Bone marrow (tissue), 2 donors: ENCODE measurements at regions not wholly inside any gene's neighbourhood (a gene's known extent, or its start where the extent isn't known, plus 50 kb on each side); places are given as distances from the start of the nearest gene placed in this dataset.

Source experiments
- DNase-seq, 2 donors: peaks; one replicate each; lab custom pipeline; 2025; lab: John Stamatoyannopoulos, UW

DNA sequence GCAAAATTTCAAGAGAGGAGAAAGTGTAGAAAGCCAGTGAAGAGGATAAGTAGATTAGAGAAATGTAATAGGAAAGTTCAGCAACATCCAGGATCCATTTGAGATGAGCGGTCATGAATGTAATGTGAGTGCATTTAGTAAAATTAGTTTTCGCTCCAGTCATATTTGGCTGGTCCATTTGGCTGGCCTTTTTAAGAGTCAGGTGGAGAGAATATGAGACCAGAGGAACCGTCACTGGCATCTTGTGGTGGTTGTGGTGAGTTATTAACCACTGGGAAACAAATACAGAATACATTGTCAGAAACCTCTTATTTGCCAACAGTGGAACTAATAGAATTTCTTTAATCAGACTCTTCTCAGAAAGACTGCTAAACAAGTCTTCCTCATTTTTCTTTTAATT, 1064.3 kb upstream of the CDH2 start:
- DNase-seq: no peak

DNA sequence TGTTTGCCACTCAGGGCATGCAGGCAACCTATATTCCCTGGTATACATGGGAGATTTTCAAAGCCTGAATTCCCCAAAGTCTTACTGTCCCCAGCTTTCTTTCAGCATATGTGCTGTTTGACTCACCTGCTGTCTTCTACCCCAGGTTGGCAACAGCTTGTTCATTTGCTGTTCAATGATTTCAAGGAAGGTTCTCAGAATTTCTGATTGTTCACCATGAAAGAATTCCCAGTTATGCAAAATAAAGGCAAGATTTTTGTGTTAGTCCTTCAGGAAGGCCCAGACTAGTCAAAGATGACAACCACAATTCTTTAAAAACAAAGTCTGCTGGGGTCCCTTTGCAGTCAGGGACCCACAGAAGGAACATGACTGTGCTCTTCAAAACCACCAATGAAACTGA, 1057.8 kb upstream of the CDH2 start:
- DNase-seq: no peak

DNA sequence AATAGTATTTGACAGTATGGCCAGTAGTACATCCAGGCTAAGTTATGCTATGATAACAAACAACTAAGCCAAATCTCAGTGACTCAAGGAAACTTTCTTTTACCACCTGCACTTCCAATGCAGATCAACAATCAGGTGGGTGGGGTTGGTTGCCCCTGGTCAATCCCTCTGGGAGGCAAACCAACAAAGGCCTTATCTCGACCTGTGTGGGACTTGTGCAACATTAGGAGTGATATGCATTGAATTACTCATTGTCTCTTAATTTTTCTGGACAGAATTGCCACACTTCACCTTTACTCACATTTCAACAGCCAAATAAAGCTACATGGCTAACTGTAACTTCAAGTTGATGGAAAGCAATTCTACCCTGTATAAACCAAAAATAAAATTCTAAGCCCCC, 1049.3 kb upstream of the CDH2 start:
- no peak for DNase-seq

GRCh38 chr18:29225351-29225750, 1048.4 kb upstream of the CDH2 start:
- no peak for DNase-seq

DNA sequence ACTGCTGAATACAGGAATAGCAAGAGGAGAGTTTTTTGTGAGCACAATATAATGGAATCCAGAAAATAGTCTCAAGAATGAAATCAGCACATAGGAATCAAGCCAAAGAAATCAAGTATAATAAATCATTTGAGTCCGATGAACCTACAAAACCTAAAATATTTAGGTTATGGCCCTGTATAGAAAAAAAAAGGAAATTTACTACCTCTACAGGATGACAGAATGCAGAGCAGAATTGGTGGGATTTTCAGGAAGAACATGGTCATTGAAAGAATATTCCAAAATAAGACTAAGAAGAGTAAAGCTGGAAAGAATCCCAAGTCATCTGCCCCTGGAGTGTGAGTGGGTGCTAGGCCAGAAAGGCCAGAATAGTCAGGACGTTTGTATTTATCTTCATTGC, 1041.2 kb upstream of the CDH2 start:
- DNase-seq: no peak

GRCh38 chr18:29217124-29217915, 1040.4 kb upstream of the CDH2 start:
- DNase-seq: no peak

- no peak for DNase-seq
These were observed 1021.9 kb upstream of the CDH2 start for GRCh38 chr18:29198834-29199233.

DNA sequence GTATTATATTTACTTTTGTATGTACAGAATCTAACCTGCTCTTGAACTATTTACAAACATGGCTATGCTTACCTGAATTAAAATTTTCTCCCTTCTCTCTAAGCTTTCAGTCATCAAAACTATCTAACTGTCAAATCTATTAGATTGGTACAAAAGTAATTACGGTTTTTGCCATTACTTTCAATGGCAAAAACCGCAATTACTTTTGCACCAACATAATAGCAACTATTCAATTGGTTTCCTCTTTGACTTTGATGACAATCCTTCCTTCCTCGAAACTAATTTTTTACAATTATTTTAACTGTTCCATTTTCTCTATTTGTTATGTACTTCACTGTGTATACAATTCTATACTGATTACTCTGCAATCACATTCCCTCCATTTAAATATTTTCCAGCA, 1019.4 kb upstream of the CDH2 start:
- no peak for DNase-seq

DNA sequence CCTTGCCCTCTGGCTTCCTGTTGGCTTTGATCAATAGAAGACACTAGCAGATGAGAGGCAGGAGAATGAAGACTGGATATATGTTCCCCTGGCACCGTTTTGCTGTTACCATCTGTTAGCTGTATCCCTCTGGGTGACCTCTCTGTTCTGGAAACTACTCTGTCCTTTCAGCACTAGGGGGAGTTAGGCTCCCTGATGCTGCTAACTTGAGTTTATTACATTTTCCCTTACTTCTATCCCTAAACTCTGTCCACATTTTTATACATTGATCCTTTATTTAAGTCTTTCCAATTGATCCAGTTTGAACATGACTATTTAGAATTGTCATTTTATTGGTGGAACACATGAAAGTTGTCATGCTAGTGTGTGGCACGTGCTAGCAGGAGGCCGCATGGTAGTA, 1014.3 kb upstream of the CDH2 start:
- no peak for DNase-seq

DNA sequence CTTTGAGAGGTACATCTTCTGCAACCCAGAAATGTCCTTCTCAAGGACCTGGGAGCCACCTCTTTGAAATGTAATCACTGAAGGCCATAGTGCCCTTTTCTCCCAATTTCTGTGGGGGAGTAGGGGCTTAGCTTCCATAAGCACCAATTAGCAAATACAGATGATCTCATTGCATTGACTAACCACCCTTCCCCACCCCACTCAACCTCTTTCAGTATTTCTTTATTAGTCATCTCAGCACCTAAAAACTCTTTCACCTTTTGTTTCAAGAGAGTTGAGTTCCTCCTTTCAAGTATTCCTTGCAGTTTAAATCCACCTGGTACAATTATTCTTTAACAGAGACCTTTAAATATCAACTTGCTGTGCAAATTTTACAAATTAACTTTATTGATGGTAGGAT, 1011.8 kb upstream of the CDH2 start:
- no peak for DNase-seq

GRCh38 chr18:29185801-29186200, 1008.9 kb upstream of the CDH2 start:
- DNase-seq: no peak

DNA sequence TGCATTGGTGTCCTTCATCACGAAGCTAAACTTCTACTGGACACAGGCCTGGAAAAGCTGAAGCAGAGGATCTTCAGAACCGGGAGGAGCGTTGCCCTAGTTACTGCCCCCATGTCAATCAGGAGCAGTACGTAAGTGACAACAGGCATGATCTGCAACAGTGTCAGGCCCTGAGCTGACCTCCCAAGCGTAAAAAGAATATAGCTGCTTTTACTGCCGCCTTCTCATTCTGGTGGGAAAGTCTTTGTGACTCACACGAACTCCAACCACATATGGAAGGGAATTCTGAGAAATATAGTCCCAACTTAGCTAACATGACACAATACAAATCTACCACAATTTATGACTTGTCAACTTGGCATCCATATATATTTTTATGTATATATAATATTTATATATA, 1007.7 kb upstream of the CDH2 start:
- DNase-seq: no peak

DNA sequence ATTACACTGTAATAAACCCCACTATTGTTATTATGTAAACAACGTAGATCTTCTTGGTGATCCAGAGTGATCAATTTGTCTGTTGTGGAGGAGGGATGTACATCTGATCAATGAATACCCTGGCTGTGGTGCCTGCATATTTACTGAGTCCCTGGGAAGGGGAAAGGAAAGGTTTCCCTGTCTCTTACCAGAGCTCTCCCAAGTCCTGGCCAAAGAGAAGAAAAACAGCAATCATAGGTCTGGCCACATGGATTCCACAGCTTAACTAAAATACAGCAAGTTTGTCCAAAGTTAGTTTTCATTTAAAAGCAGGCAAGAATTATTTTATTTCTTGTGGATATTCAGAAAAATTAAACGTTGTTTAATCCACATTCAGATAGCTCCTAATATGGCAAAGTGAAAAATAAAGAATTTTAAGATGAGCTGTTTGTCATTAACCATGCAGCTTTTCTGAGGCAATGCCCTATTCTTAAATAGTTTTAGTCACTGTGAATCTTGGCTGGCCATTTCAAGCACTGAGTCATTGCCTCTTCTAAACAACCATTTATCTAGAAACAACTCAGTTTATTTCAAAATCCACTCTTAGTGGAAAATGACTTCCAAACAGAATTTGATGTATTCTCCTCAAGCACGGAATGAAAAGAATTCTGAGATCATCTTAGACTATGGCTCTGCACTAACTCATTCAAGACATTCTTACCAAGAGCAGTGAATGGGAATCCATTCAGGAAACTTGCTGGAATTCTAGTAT, 1004.4 kb upstream of the CDH2 start:
- no peak for DNase-seq

DNA sequence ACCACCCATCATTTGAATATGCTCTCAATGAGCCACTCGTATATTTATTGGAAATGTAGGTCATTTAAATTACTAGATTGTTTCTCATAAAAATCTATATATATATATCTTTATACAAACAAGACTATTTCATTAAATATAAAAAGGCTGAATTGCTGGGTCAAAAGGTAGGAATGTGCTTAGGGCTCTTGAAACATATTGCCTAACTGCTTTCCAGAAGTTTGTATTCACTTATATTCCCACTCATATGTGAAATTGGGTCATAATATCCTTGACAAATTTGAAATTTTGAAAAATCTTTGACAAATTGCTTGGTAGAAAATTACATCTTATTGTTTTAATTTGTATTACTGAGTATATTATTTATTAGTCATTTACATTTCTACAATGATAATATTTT, 999.8 kb upstream of the CDH2 start:
- DNase-seq: no peak

DNA sequence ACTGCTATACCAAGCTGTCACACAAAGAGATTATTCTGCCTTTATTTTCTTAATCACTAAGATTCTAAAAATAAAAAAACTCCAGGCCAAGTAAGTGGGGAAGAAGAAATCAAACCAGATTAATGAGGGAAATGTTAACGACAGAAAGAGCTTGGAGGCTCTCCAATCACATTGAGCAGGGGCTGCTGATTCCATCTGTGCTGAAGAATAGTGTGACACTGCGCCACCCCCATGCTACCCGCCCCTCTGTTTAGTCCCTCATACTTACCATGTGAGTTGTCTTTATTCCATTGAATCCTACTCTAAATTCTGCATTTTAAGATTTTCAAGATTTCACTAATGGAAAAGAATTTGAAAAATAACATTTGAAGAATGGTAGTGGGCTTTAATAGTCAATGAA, 998.0 kb upstream of the CDH2 start:
- DNase-seq: no peak

GRCh38 chr18:29172756-29173067, 995.8 kb upstream of the CDH2 start:
- no peak for DNase-seq

GRCh38 chr18:29171892-29172755, 995.2 kb upstream of the CDH2 start:
- DNase-seq: no peak

GRCh38 chr18:29169599-29169998, 992.7 kb upstream of the CDH2 start:
- DNase-seq: no peak

- no peak for DNase-seq
These were observed 988.2 kb upstream of the CDH2 start for GRCh38 chr18:29164993-29165599.

GRCh38 chr18:29164020-29164706, 987.2 kb upstream of the CDH2 start:
- DNase-seq: no peak

DNA sequence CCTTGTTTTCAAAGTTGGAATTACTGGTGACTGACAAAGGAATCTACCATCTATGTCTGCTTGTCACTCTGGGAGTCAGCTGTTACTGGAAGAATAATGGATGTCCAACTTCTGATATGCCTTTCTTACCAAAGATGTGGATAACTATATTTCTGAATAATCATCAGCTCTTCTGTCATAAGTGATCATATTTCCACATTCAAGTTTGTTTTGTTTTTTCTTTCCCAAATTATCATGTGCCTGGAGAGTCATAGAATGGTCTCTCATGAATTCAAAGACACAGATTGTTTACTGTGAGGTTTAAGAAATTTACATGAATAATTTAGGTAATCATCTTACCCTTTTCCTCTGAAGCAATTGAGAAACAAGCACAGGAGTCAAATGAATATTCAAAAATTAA, 986.7 kb upstream of the CDH2 start:
- DNase-seq: no peak

GRCh38 chr18:29161429-29161828, 984.5 kb upstream of the CDH2 start:
- no peak for DNase-seq
